GM06990 (cell line): ENCODE measurements at regions not wholly inside any gene's neighbourhood (a gene's known extent, or its start where the extent isn't known, plus 50 kb on each side); places are given as distances from the start of the nearest gene placed in this dataset.

ENCODE experiments used
- DNase-seq: peaks from one replicate; pipeline ENCODE4 v3.0.0-alpha.2; 2011; ENCODE audit not compliant: insufficient read length; ENCODE audit errors: extremely low read depth
- H3K27me3 ChIP-seq: replicated peaks from 2 replicates; pipeline ENCODE4 v1.6.0; 2011; ENCODE audit warnings: low read length; ENCODE audit not compliant: control insufficient read depth, insufficient read depth
- H3K36me3 ChIP-seq: 2 replicates; pipeline ENCODE4 v1.5.1; 2011; ENCODE audit warnings: low read length; ENCODE audit not compliant: control insufficient read depth, insufficient read depth
- H3K4me3 ChIP-seq: replicated peaks from 2 replicates; pipeline ENCODE4 v1.5.1; 2011; ENCODE audit warnings: low read depth, mild to moderate bottlenecking, control low read depth, low read length
- CTCF ChIP-seq: IDR thresholded peaks from 2 replicates; pipeline ENCODE4 v1.5.1; 2011; ENCODE audit warnings: low read length, control low read depth, mild to moderate bottlenecking, inconsistent platforms; ENCODE audit not compliant: insufficient read depth, poor library complexity, severe bottlenecking

GRCh38 chr2:139155991-139156390 lies 375.8 kb upstream of the NXPH2 start:
- Histone ChIP-seq H3K36me3 (no peaks in the 10 kb centered on the region), H3K27me3 (no peaks in the 10 kb centered on the region), H3K4me3 (no peak overlapping the region)
- no peak for TF ChIP-seq CTCF
- no peak for DNase-seq

- Histone ChIP-seq H3K36me3 (no peaks in the 10 kb centered on the region), H3K27me3 (no peaks in the 10 kb centered on the region), H3K4me3 (no peak overlapping the region)
- no peak for TF ChIP-seq CTCF
- no peak for DNase-seq
Measured at GRCh38 chr2:139142252-139142880, 362.2 kb upstream of the NXPH2 start.

GRCh38 chr2:139124271-139124670 lies 344.1 kb upstream of the NXPH2 start:
- no peak for TF ChIP-seq CTCF
- Histone ChIP-seq H3K4me3 (no peak overlapping the region), H3K27me3 (no peaks in the 10 kb centered on the region), H3K36me3 (no peaks in the 10 kb centered on the region)
- no peak for DNase-seq

GRCh38 chr2:139123795-139124194 lies 343.6 kb upstream of the NXPH2 start:
- H3K4me3 ChIP-seq, result no peak overlapping the region
- TF ChIP-seq CTCF, result no peak
- no peaks in the 10 kb centered on the region for H3K27me3 ChIP-seq
- H3K36me3 ChIP-seq, result no peaks in the 10 kb centered on the region
- DNase-seq, result no peak

- no peak for DNase-seq
- H3K4me3 ChIP-seq, result no peak overlapping the region
- H3K27me3 ChIP-seq, result no peaks in the 10 kb centered on the region
- no peaks in the 10 kb centered on the region for H3K36me3 ChIP-seq
- no peak for TF ChIP-seq CTCF
Measured at GRCh38 chr2:139122711-139123158, 342.5 kb upstream of the NXPH2 start.

- TF ChIP-seq CTCF, result no peak
- H3K4me3 ChIP-seq, result no peak overlapping the region
- no peaks in the 10 kb centered on the region for H3K27me3 ChIP-seq
- no peak for DNase-seq
- H3K36me3 ChIP-seq, result no peaks in the 10 kb centered on the region
Measured at GRCh38 chr2:139099721-139100120, 319.5 kb upstream of the NXPH2 start.
